H9 (cell line): ENCODE measurements at regions not wholly inside any gene's neighbourhood (a gene's known extent, or its start where the extent isn't known, plus 50 kb on each side); places are given as distances from the start of the nearest gene placed in this dataset.

Experiments
- DNase-seq: peaks from one replicate; pipeline ENCODE4 v3.0.0-alpha.2; 2017
- H2AFZ ChIP-seq: one replicate; pipeline ENCODE4 v1.6.1; 2013; ENCODE audit warnings: mild to moderate bottlenecking, low read length, control low read depth, moderate library complexity
- H2AK5ac ChIP-seq: 2 replicates; pipeline ENCODE4 v1.6.1; 2013; ENCODE audit warnings: low read length, control low read depth, mixed read lengths; ENCODE audit not compliant: insufficient read length
- H2BK120ac ChIP-seq: one replicate; pipeline ENCODE4 v1.6.1; 2013; ENCODE audit warnings: low read depth, mild to moderate bottlenecking, low read length, control low read depth, inconsistent platforms; ENCODE audit not compliant: poor library complexity, severe bottlenecking
- H2BK12ac ChIP-seq: 2 replicates; pipeline ENCODE4 v1.6.1; 2013; ENCODE audit warnings: low read length, control low read depth, mixed read lengths, low read depth; ENCODE audit not compliant: insufficient read length
- H2BK15ac ChIP-seq: 2 replicates; pipeline ENCODE4 v1.6.1; 2013; ENCODE audit warnings: low read depth, low read length, control low read depth
- H2BK20ac ChIP-seq: one replicate; pipeline ENCODE4 v1.6.1; 2013; ENCODE audit warnings: low read depth, mild to moderate bottlenecking, low read length, control low read depth, inconsistent platforms; ENCODE audit not compliant: poor library complexity, severe bottlenecking
- H2BK5ac ChIP-seq: 2 replicates; pipeline ENCODE4 v1.6.1; 2013; ENCODE audit warnings: low read length, control low read depth, mixed read lengths; ENCODE audit not compliant: insufficient read length
- H3K14ac ChIP-seq: 2 replicates; pipeline ENCODE4 v1.6.1; 2013; ENCODE audit warnings: low read length, control low read depth; ENCODE audit not compliant: insufficient read depth
- H3K18ac ChIP-seq: 2 replicates; pipeline ENCODE4 v1.6.1; 2013; ENCODE audit warnings: low read depth, mild to moderate bottlenecking, mixed read lengths, low read length, control low read depth; ENCODE audit not compliant: insufficient read length
- H3K23ac ChIP-seq: 2 replicates; pipeline ENCODE4 v1.6.1; 2013; ENCODE audit warnings: low read length, control low read depth, mixed read lengths, low read depth; ENCODE audit not compliant: insufficient read length
- H3K23me2 ChIP-seq: 2 replicates; pipeline ENCODE4 v1.6.1; 2013; ENCODE audit warnings: low read depth, mild to moderate bottlenecking, mixed read lengths, low read length, control low read depth; ENCODE audit not compliant: insufficient read length, poor library complexity, severe bottlenecking
- H3K27ac ChIP-seq: 2 replicates; pipeline ENCODE4 v1.5.1; 2013; ENCODE audit warnings: low read length, control low read depth, mixed read lengths, low read depth; ENCODE audit not compliant: insufficient read length
- H3K27me3 ChIP-seq: 2 replicates; pipeline ENCODE4 v1.6.1; 2013; ENCODE audit warnings: low read length, control low read depth, inconsistent platforms; ENCODE audit not compliant: insufficient read depth
- H3K4ac ChIP-seq: 2 replicates; pipeline ENCODE4 v1.6.1; 2013; ENCODE audit warnings: low read depth, mild to moderate bottlenecking, control low read depth, inconsistent platforms, low read length, moderate library complexity
- H3K4me1 ChIP-seq: 2 replicates; pipeline ENCODE4 v1.6.1; 2013; ENCODE audit warnings: low read length, control low read depth, inconsistent platforms; ENCODE audit not compliant: insufficient read depth
- H3K4me2 ChIP-seq: 2 replicates; pipeline ENCODE4 v1.6.1; 2013; ENCODE audit warnings: low read length, control low read depth, mixed read lengths; ENCODE audit not compliant: insufficient read length, insufficient read depth
- H3K56ac ChIP-seq: 2 replicates; pipeline ENCODE4 v1.6.1; 2013; ENCODE audit warnings: low read depth, mild to moderate bottlenecking, mixed read lengths, low read length, control low read depth; ENCODE audit not compliant: insufficient read length
- H3K79me1 ChIP-seq: 2 replicates; pipeline ENCODE4 v1.6.1; 2013; ENCODE audit warnings: low read depth, mild to moderate bottlenecking, moderate library complexity, low read length, control low read depth, inconsistent platforms; ENCODE audit not compliant: insufficient read depth, poor library complexity, severe bottlenecking
- H3K79me2 ChIP-seq: 2 replicates; pipeline ENCODE4 v1.6.1; 2013; ENCODE audit warnings: low read length, control low read depth, inconsistent platforms; ENCODE audit not compliant: insufficient read depth
- H3K9ac ChIP-seq: 2 replicates; pipeline ENCODE4 v1.6.1; 2013; ENCODE audit warnings: low read length, control low read depth, mixed read lengths; ENCODE audit not compliant: insufficient read length; ENCODE audit errors: extremely low read depth
- H3K9me3 ChIP-seq: one replicate; pipeline ENCODE4 v1.6.1; 2013; ENCODE audit warnings: low read depth, low read length, inconsistent platforms; ENCODE audit not compliant: control insufficient read depth
- H3T11ph ChIP-seq: one replicate; pipeline ENCODE4 v1.6.1; 2013; ENCODE audit warnings: mild to moderate bottlenecking, low read length, control low read depth, inconsistent platforms
- H4K20me1 ChIP-seq: one replicate; pipeline ENCODE4 v1.6.1; 2013; ENCODE audit not compliant: control insufficient read depth, insufficient read length, insufficient read depth
- H4K5ac ChIP-seq: 2 replicates; pipeline ENCODE4 v1.6.1; 2013; ENCODE audit warnings: low read depth, mild to moderate bottlenecking, mixed read lengths, low read length, control low read depth; ENCODE audit not compliant: insufficient read length
- H4K8ac ChIP-seq: replicated peaks from 2 replicates; pipeline ENCODE4 v1.6.1; 2013; ENCODE audit warnings: low read length, control low read depth, mixed read lengths, low read depth; ENCODE audit not compliant: insufficient read length
- H4K91ac ChIP-seq: 2 replicates; pipeline ENCODE4 v1.6.1; 2013; ENCODE audit warnings: low read depth, mild to moderate bottlenecking, moderate library complexity, mixed read lengths, low read length, control low read depth; ENCODE audit not compliant: insufficient read length
- H3K27ac Mint-ChIP-seq, 3 experiments: 2 replicates in 2 of 3; 3 replicates in 1 of 3; pipeline ENCODE4 v1.8.0; 2020 to 2021; ENCODE audit warnings: mixed read lengths in 3 of 3, mild to moderate bottlenecking in 1 of 3, moderate library complexity in 1 of 3
- H3K27me3 Mint-ChIP-seq: 2 replicates; pipeline ENCODE4 v1.8.0; 2021; ENCODE audit warnings: low read depth, mild to moderate bottlenecking, moderate library complexity, mixed read lengths
- H3K36me3 Mint-ChIP-seq, 3 experiments: 2 replicates in 2 of 3; 3 replicates in 1 of 3; pipeline ENCODE4 v1.8.0; 2020 to 2021; ENCODE audit warnings: low read depth in 3 of 3, mixed read lengths in 3 of 3; ENCODE audit not compliant: insufficient read depth in 1 of 3
- H3K4me1 Mint-ChIP-seq, 2 experiments: 2 replicates each; pipeline ENCODE4 v1.8.0; 2020; ENCODE audit warnings: mixed read lengths in 2 of 2
- H3K4me3 Mint-ChIP-seq, 2 experiments: 2 replicates in 1 of 2; 3 replicates in 1 of 2; pipeline ENCODE4 v1.8.0; 2020 to 2021; ENCODE audit warnings: mild to moderate bottlenecking in 2 of 2, mixed read lengths in 2 of 2, moderate library complexity in 1 of 2
- H3K9me3 Mint-ChIP-seq, 2 experiments: 2 replicates in 1 of 2; 3 replicates in 1 of 2; pipeline ENCODE4 v1.8.0; 2020; ENCODE audit warnings: mild to moderate bottlenecking in 2 of 2, mixed read lengths in 2 of 2, moderate library complexity in 1 of 2
- TF ChIP-seq, protein P1 (sequence below): fragments of 200-600 bp; sonication (generic); conservative IDR thresholded peaks from 3 replicates; pipeline ENCODE4 v1.8.0; 2021; ENCODE audit warnings: antibody characterized with exemption, mild to moderate bottlenecking

DNA sequence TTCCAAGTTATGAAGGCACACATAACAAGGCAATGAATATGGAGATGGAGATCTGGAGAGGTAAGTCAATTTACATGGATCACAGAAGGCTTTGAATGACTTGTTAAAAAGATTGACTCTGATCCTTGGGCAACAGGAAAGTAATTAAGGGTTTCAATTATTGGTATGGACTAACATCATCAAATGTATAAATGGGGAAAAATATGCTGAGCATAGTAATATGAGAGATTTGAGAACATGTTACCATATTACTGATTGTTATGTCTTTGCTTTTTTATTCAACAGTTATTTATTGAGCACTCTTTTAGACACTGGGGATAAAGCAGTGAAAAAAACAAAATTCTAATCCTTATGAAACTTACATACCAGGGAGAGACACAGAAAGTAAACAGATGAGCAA, 238.5 kb upstream of the ROBO1 start:
- DNase-seq: no peak
- Histone ChIP-seq H3T11ph (no peak overlapping the region), H3K4me1 (no peaks in the 10 kb centered on the region), H3K79me1 (no peaks in the 10 kb centered on the region), H3K4ac (no peak overlapping the region), H3K23me2 (no peaks in the 10 kb centered on the region), H4K8ac (no peak overlapping the region), H3K79me2 (no peaks in the 10 kb centered on the region), H3K27me3 (no peaks in the 10 kb centered on the region), H3K23ac (no peak overlapping the region), H3K18ac (no peak overlapping the region), H2BK120ac (no peak overlapping the region), H2BK15ac (no peak overlapping the region), H2AFZ (no peak overlapping the region), H3K4me2 (no peak overlapping the region), H3K14ac (no peak overlapping the region), H2AK5ac (no peak overlapping the region), H3K9ac (no peak overlapping the region), H3K27ac (no peak overlapping the region), H4K91ac (no peak overlapping the region), H3K9me3 (no peaks in the 10 kb centered on the region), H2BK20ac (no peak overlapping the region), H3K56ac (no peak overlapping the region), H4K20me1 (no peaks in the 10 kb centered on the region), H4K5ac (no peak overlapping the region), H2BK12ac (no peak overlapping the region), H2BK5ac (no peak overlapping the region)
- Mint-ChIP-seq H3K9me3 (peaks cover 2 to 4% of the 10 kb centered on the region in 2 experiments; a peak in 2 of 5 replicates), H3K36me3 (no peaks in the 10 kb centered on the region; a peak in 1 of 7 replicates), H3K4me1 (peaks cover 3 to 4% of the 10 kb centered on the region in 2 experiments; a peak in 2 of 4 replicates), H3K27ac (no peak overlapping the region), H3K27me3 (no peaks in the 10 kb centered on the region), H3K4me3 (no peak overlapping the region)
- TF ChIP-seq, protein P1, sequence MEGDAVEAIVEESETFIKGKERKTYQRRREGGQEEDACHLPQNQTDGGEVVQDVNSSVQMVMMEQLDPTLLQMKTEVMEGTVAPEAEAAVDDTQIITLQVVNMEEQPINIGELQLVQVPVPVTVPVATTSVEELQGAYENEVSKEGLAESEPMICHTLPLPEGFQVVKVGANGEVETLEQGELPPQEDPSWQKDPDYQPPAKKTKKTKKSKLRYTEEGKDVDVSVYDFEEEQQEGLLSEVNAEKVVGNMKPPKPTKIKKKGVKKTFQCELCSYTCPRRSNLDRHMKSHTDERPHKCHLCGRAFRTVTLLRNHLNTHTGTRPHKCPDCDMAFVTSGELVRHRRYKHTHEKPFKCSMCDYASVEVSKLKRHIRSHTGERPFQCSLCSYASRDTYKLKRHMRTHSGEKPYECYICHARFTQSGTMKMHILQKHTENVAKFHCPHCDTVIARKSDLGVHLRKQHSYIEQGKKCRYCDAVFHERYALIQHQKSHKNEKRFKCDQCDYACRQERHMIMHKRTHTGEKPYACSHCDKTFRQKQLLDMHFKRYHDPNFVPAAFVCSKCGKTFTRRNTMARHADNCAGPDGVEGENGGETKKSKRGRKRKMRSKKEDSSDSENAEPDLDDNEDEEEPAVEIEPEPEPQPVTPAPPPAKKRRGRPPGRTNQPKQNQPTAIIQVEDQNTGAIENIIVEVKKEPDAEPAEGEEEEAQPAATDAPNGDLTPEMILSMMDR: no peak
